Rectal smooth muscle tissue (tissue), 1 donor: ENCODE measurements at regions not wholly inside any gene's neighbourhood (a gene's known extent, or its start where the extent isn't known, plus 50 kb on each side); places are given as distances from the start of the nearest gene placed in this dataset.

Experiments
- H3K27ac ChIP-seq: one replicate; pipeline ENCODE4 v1.7.0; 2013; ENCODE audit warnings: low read depth, low read length, inconsistent platforms
- H3K27me3 ChIP-seq: one replicate; pipeline ENCODE4 v1.7.0; 2013; ENCODE audit warnings: low read length; ENCODE audit not compliant: control insufficient read depth, insufficient read depth
- H3K36me3 ChIP-seq: one replicate; pipeline ENCODE4 v1.7.0; 2013; ENCODE audit warnings: low read length; ENCODE audit not compliant: control insufficient read depth, insufficient read depth
- H3K4me1 ChIP-seq: one replicate; pipeline ENCODE4 v1.7.0; 2013; ENCODE audit warnings: low read length; ENCODE audit not compliant: control insufficient read depth, insufficient read depth
- H3K4me3 ChIP-seq: one replicate; pipeline ENCODE4 v1.7.0; 2013; ENCODE audit warnings: low read length
- H3K9ac ChIP-seq: one replicate; pipeline ENCODE4 v1.7.0; 2013; ENCODE audit warnings: low read length

- Histone ChIP-seq H3K36me3 (no peaks in the 10 kb centered on the region), H3K27me3 (no peaks in the 10 kb centered on the region), H3K27ac (no peak overlapping the region), H3K4me1 (no peaks in the 10 kb centered on the region), H3K4me3 (no peak overlapping the region), H3K9ac (no peak overlapping the region)
Measured at GRCh38 chr12:45599196-45599595, 130.3 kb upstream of the ARID2 start.

- H3K4me3 ChIP-seq, result no peak overlapping the region
- H3K4me1 ChIP-seq, result no peaks in the 10 kb centered on the region
- H3K27ac ChIP-seq, result no peak overlapping the region
- no peak overlapping the region for H3K9ac ChIP-seq
- H3K36me3 ChIP-seq, result no peaks in the 10 kb centered on the region
- no peaks in the 10 kb centered on the region for H3K27me3 ChIP-seq
Measured at GRCh38 chr12:45601390-45601789, 128.1 kb upstream of the ARID2 start.

GRCh38 chr12:45601888-45602287 lies 127.6 kb upstream of the ARID2 start:
- Histone ChIP-seq H3K27ac (no peak overlapping the region), H3K27me3 (no peaks in the 10 kb centered on the region), H3K4me1 (no peaks in the 10 kb centered on the region), H3K4me3 (no peak overlapping the region), H3K9ac (no peak overlapping the region), H3K36me3 (no peaks in the 10 kb centered on the region)

- no peak overlapping the region for H3K9ac ChIP-seq
- H3K4me1 ChIP-seq, result no peaks in the 10 kb centered on the region
- no peaks in the 10 kb centered on the region for H3K27me3 ChIP-seq
- no peaks in the 10 kb centered on the region for H3K36me3 ChIP-seq
- no peak overlapping the region for H3K27ac ChIP-seq
- H3K4me3 ChIP-seq, result no peak overlapping the region
Measured at GRCh38 chr12:45605624-45606023, 123.9 kb upstream of the ARID2 start.

GRCh38 chr12:45611061-45611460 lies 118.4 kb upstream of the ARID2 start:
- Histone ChIP-seq H3K27ac (no peak overlapping the region), H3K9ac (no peak overlapping the region), H3K4me3 (no peak overlapping the region), H3K27me3 (no peaks in the 10 kb centered on the region), H3K36me3 (no peaks in the 10 kb centered on the region), H3K4me1 (no peaks in the 10 kb centered on the region)

- no peak overlapping the region for H3K4me3 ChIP-seq
- no peak overlapping the region for H3K27ac ChIP-seq
- H3K36me3 ChIP-seq, result no peaks in the 10 kb centered on the region
- no peaks in the 10 kb centered on the region for H3K27me3 ChIP-seq
- H3K4me1 ChIP-seq, result no peaks in the 10 kb centered on the region
- no peak overlapping the region for H3K9ac ChIP-seq
Measured at GRCh38 chr12:45611495-45611894, 118.0 kb upstream of the ARID2 start.

- Histone ChIP-seq H3K4me1 (no peaks in the 10 kb centered on the region), H3K27me3 (no peaks in the 10 kb centered on the region), H3K27ac (no peak overlapping the region), H3K36me3 (no peaks in the 10 kb centered on the region), H3K9ac (no peak overlapping the region), H3K4me3 (no peak overlapping the region)
Measured at GRCh38 chr12:45612044-45612794, 117.3 kb upstream of the ARID2 start.

- Histone ChIP-seq H3K9ac (no peak overlapping the region), H3K4me3 (no peak overlapping the region), H3K27ac (no peak overlapping the region), H3K36me3 (no peaks in the 10 kb centered on the region), H3K4me1 (no peaks in the 10 kb centered on the region), H3K27me3 (no peaks in the 10 kb centered on the region)
Measured at GRCh38 chr12:45613296-45613695, 116.2 kb upstream of the ARID2 start.

- Histone ChIP-seq H3K27ac (no peak overlapping the region), H3K4me1 (no peaks in the 10 kb centered on the region), H3K4me3 (no peak overlapping the region), H3K27me3 (no peaks in the 10 kb centered on the region), H3K36me3 (no peaks in the 10 kb centered on the region), H3K9ac (no peak overlapping the region)
Measured at GRCh38 chr12:45613855-45614254, 115.7 kb upstream of the ARID2 start.

- Histone ChIP-seq H3K36me3 (no peaks in the 10 kb centered on the region), H3K27me3 (no peaks in the 10 kb centered on the region), H3K27ac (no peak overlapping the region), H3K9ac (no peak overlapping the region), H3K4me3 (no peak overlapping the region), H3K4me1 (no peaks in the 10 kb centered on the region)
Measured at GRCh38 chr12:45615268-45615667, 114.2 kb upstream of the ARID2 start.

- H3K36me3 ChIP-seq, result no peaks in the 10 kb centered on the region
- H3K9ac ChIP-seq, result no peak overlapping the region
- no peaks in the 10 kb centered on the region for H3K4me1 ChIP-seq
- H3K4me3 ChIP-seq, result no peak overlapping the region
- H3K27ac ChIP-seq, result no peak overlapping the region
- H3K27me3 ChIP-seq, result no peaks in the 10 kb centered on the region
Measured at GRCh38 chr12:45619736-45620135, 109.8 kb upstream of the ARID2 start.

GRCh38 chr12:45621703-45622102 lies 107.8 kb upstream of the ARID2 start:
- no peaks in the 10 kb centered on the region for H3K36me3 ChIP-seq
- no peaks in the 10 kb centered on the region for H3K4me1 ChIP-seq
- no peak overlapping the region for H3K27ac ChIP-seq
- no peak overlapping the region for H3K9ac ChIP-seq
- H3K4me3 ChIP-seq, result no peak overlapping the region
- no peaks in the 10 kb centered on the region for H3K27me3 ChIP-seq

- H3K9ac ChIP-seq, result no peak overlapping the region
- no peak overlapping the region for H3K4me3 ChIP-seq
- H3K4me1 ChIP-seq, result no peaks in the 10 kb centered on the region
- H3K27ac ChIP-seq, result no peak overlapping the region
- H3K27me3 ChIP-seq, result no peaks in the 10 kb centered on the region
- no peaks in the 10 kb centered on the region for H3K36me3 ChIP-seq
Measured at GRCh38 chr12:45622210-45622937, 107.1 kb upstream of the ARID2 start.
